GM03348 (cell line): ENCODE measurements at regions not wholly inside any gene's neighbourhood (a gene's known extent, or its start where the extent isn't known, plus 50 kb on each side); places are given as distances from the start of the nearest gene placed in this dataset.
"Not testable (repeated sequence)": the region's sequence is repeated elsewhere in the genome, so short reads cannot be mapped to it uniquely, and the experiment has no call there.

Experiments
- DNase-seq: peaks from one replicate; pipeline ENCODE4 v3.0.0; 2012; ENCODE audit warnings: low spot score

DNA sequence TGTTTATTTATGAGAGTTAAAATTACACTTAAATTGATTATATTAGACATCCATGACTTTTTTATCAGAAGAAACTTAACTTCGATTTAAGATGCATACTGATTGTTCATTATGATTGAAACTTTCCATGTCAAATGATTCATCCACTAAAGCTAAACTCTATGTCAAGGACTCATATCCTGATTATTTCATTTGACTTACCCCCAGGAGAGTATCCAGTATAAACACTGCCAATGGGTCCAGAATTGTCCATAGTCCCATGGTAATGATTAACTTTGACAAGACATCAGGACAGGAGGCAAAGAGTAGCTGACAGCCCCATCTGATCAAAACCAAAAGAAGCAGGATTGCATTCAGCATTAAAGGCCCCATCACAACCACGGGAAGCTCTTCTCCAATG is 709.9 kb downstream of the TFAP2A start:
- DNase-seq, result no peak

GRCh38 chr6:9702914-9703313 is 712.0 kb downstream of the TFAP2A start:
- DNase-seq, result no peak

DNA sequence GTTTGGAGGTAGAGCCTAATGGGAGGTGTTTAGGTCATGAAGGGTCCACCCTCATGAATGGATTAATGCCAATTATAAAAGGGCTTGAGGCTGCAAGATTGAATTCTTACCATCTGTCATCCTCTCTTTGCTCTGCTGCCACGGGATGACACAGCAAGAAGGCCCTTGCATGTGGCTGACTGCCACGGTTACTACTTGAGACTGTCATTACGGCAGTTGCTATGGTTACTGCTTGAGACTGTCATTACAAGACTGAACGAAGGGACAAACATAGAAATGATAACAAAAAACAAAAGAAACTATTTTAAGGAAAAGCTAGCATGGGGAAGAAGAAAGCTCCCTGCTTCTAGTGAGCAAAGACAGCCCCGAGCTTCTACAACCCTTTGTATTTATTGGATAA is 715.0 kb downstream of the TFAP2A start:
- DNase-seq, result no peak

DNA sequence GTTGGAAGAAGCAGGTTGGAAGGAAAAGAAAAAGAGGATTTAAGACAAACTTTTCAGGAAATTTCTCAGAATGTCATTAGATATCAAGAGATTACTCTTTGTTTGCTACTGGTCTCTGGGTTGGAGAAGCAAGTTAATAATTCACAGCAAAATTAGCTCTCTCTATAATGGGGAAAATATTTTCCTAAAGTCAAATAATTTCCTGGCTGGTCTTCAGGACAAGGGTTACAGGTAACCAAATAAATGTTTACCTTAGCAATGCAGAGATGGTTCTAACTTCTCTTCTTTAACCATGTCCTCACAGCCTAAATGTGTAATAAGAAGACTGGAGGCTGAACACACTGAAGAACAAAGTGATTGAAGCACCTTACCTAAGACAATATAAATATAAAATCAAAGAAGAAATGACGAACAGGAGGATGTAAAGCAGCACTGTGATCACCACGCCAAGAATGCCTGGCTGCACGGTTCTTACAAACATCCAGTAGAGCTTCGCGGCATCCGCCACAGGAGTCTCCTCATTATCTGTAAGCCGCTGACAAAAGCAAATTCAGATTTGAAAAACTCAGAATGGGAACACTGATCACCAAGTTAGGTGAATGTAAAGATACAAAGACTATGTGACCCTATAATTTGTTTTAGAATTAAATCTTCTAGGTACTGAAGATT is 717.5 kb downstream of the TFAP2A start:
- no peak for DNase-seq

DNA sequence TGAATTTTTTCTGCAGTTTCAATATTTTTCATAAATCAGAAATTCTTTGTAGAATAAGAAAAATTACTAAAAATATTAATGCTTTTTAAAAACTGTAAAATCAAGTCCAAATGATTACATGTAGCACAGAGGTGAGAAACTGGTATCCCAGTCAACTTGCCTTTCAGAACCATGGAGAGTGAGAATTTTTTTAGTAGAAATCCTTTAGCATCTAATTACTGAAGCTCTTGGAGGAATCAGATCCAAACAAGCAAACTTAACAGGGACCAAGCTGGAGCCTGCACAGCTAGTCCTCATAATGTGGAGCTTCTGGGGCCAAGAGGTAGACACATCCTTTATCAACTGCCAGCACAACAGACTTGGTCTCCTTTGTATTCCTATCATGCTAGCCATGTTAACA is 724.5 kb downstream of the TFAP2A start:
- no peak for DNase-seq

- not testable (repeated sequence) for DNase-seq
Measured at GRCh38 chr6:9680727-9681126, 734.1 kb downstream of the TFAP2A start.

DNA sequence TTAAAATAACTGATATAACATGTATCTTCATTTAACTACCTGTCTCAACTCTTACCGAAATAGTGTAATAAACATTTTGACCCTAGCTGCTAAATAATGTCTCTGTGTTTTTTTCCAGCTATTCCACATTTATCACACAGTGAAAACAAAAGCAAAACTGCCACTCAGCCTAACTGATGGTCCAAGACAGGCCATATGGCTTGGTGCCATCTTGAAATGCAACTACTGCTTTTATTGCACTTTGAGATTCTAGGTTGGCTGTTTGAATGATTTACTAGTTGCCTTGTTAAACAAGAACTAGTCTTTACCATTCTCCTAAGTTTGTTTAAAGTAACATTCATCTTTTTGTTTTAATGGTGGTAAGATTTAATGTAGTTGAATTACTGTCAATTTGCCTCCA is 739.8 kb downstream of the TFAP2A start:
- DNase-seq, result no peak

GRCh38 chr6:9659848-9660247 is 755.0 kb downstream of the TFAP2A start:
- no peak for DNase-seq

- no peak for DNase-seq
Measured at GRCh38 chr6:9657994-9658393, 756.9 kb downstream of the TFAP2A start.

GRCh38 chr6:9647599-9647998 is 767.3 kb downstream of the TFAP2A start:
- no peak for DNase-seq

- no peak for DNase-seq
Measured at GRCh38 chr6:9647071-9647445, 767.8 kb downstream of the TFAP2A start.

DNA sequence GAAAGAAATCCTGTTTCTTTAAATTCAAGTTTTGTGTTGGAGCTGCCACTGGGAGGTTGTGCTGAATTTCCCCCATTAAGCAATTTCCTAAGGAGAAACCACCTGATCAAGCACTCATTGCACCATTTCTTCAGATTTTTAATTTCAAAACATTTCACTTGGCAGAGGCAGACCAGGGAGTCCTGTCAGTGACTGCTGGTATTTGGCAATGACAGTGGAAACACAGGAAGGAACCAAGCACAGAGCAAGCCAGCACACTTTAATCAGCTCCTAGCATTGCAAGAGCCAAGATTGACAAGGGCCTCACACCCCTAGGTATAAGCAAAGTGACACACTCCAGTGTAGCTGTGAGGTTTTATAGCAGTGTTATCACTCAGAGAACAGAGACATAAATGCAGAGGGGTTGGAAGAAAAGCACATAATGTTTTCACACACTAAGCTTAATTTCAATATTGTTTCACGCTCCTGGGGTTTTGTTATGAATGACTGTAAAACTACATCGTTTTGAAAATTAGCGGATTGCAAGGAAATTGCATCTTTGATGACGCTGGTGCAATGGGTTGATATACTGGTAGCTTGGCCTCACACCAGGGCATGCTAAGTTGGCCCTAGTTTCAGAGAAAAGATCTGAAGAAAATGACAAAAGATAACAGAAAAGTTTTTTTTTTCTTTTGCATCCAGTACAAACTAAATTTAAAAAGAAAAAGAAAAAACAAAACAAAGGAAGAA is 768.4 kb downstream of the TFAP2A start:
- peak; percentile 35 for DNase-seq

GRCh38 chr6:9638861-9639260 is 776.0 kb downstream of the TFAP2A start:
- DNase-seq, result no peak

- no peak for DNase-seq
Measured at GRCh38 chr6:9634776-9635175, 780.1 kb downstream of the TFAP2A start.

DNA sequence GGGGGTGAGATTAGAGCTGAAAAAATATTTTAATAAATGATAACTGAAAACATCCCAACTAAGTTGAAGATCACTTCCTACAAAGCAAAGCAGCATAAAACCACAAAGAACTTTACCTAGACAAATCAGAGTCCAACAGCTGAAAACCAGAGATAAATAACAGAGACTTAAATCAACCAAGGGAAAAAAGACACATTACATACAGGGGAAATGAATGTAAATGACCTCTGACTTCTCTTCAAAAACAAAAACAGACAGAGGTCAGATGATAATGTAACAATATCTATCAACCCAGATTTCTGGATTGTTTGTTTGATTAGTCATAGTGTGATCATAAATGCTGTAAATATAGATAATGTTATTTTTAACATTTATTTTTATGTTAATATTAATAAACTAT is 782.8 kb downstream of the TFAP2A start:
- no peak for DNase-seq

- no peak for DNase-seq
Measured at GRCh38 chr6:9628819-9629218, 786.1 kb downstream of the TFAP2A start.

DNA sequence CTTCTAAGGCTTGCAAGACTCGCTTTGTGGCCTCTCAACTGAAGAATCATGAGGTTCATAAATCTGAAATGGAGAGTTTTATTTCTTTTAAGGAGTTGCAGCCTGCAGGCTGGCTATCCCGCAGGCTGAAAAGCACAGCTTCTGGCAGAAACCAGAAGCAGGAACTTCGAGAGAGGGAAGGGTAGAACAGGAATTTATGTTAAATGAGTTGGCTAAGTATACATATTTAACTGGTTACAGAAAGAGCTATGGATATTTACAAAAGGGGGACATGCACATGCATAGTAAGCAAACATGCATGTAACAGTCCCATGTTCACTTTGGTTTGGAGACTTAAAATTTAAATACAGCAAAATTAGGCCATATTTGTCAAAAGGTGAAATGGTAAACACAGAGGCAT is 787.0 kb downstream of the TFAP2A start:
- DNase-seq, result no peak

- no peak for DNase-seq
Measured at GRCh38 chr6:9623985-9624384, 790.9 kb downstream of the TFAP2A start.

GRCh38 chr6:9623228-9623832 is 791.5 kb downstream of the TFAP2A start:
- no peak for DNase-seq

- peak; percentile 9 for DNase-seq
Measured at GRCh38 chr6:9621276-9621675, 793.6 kb downstream of the TFAP2A start.

GRCh38 chr6:9620687-9621086 is 794.2 kb downstream of the TFAP2A start:
- no peak for DNase-seq

DNA sequence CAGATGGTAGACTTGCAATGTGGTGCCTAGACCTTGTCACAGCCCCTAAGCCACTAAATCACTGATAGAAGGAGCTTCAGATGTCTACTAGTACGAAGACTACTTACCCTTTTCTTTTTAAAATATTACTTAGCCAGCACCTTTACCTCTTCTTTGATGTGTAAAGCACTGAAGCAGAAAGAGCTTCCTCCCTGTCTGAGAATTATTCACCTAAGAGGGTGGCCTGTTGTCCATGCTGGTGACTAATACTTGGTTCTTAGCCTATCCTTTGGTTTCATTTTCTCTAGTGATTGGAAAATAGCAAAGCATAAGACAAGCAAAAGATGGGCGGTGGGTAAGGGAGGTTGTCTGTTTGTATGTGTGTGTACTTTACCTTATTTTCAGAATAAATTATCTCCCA is 794.6 kb downstream of the TFAP2A start:
- DNase-seq, result peak; percentile 11

DNA sequence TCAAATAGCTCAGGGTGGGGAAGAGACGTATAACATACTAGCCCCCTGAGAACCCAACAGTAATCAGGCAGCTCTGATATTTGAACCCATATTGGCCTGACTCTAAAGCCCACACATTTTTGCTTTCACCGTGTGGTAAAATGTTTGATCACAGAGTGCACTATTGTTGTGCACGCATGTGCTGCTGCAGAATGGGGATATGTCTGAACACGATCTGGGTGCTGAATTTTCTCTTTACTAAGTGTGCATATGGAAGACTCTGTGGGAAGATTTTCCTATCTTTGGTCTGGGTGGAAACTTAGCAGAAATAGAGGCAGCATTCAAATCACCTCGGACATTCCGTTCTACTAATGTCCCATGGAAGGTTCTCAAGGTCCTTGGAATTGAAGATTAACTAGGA is 800.1 kb downstream of the TFAP2A start:
- no peak for DNase-seq

DNA sequence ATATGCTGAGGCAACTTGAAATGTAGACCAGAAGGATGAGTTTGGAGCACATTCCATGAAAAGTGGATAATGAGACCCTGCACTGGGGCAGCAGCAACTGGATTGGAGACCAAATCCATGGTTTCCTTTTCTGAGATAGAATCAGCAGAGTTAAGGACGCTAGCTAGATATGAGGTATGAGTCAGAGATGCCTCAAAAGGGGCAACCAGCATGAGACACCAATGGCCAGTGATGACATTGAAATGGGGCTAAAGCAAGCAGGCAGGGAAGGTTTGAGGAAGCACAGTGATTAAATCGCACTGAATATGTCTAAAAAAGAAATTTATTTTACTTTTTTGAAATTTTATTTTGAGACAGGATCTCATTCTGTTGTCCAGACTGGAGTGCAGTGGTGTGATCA is 802.4 kb downstream of the TFAP2A start:
- no peak for DNase-seq
